Activated T-cell treated with anti-CD3 and anti-CD28 coated beads, Interleukin-2, amount 50 U/mL, for 24 hours (primary cell): ENCODE measurements at regions not wholly inside any gene's neighbourhood (a gene's known extent, or its start where the extent isn't known, plus 50 kb on each side); places are given as distances from the start of the nearest gene placed in this dataset.

ENCODE experiments used
- DNase-seq: peaks from one replicate; pipeline ENCODE4 v3.0.0-alpha.2; 2020
- H3K27ac Mint-ChIP-seq: 2 replicates; pipeline ENCODE4 v1.8.0; 2020; ENCODE audit warnings: mild to moderate bottlenecking, mixed read lengths
- H3K27me3 Mint-ChIP-seq: 2 replicates; pipeline ENCODE4 v1.8.0; 2020; ENCODE audit warnings: mixed read lengths
- H3K36me3 Mint-ChIP-seq: 2 replicates; pipeline ENCODE4 v1.8.0; 2020; ENCODE audit warnings: low read depth, mixed read lengths
- H3K4me1 Mint-ChIP-seq: 2 replicates; pipeline ENCODE4 v1.8.0; 2020; ENCODE audit warnings: low read depth, mixed read lengths
- H3K4me3 Mint-ChIP-seq: 2 replicates; pipeline ENCODE4 v1.8.0; 2020; ENCODE audit warnings: mild to moderate bottlenecking, moderate library complexity, mixed read lengths
- H3K9me3 Mint-ChIP-seq: 2 replicates; pipeline ENCODE4 v1.8.0; 2020; ENCODE audit warnings: mixed read lengths

DNA sequence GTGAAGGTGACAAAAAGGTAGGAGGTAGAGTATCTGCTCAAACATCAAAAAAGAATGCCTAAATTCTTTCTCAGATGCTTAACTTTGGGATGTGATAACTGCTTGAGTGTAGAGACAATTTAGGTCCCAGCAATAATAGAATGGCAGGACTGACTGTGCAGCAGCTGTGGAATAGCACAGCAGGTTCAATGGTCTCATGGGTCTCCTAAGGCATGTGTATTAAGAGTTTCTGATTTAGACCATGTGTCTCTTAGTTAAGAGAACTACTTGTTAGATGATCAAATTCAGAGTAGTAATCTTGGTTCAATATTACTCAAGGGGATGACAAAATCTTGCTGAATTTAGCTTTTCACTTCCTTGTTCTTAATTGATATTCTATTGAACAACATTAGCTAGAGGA lies 72.0 kb downstream of the ALX1 start:
- H3K9me3 Mint-ChIP-seq, result no peaks in the 10 kb centered on the region
- DNase-seq, result no peak

DNA sequence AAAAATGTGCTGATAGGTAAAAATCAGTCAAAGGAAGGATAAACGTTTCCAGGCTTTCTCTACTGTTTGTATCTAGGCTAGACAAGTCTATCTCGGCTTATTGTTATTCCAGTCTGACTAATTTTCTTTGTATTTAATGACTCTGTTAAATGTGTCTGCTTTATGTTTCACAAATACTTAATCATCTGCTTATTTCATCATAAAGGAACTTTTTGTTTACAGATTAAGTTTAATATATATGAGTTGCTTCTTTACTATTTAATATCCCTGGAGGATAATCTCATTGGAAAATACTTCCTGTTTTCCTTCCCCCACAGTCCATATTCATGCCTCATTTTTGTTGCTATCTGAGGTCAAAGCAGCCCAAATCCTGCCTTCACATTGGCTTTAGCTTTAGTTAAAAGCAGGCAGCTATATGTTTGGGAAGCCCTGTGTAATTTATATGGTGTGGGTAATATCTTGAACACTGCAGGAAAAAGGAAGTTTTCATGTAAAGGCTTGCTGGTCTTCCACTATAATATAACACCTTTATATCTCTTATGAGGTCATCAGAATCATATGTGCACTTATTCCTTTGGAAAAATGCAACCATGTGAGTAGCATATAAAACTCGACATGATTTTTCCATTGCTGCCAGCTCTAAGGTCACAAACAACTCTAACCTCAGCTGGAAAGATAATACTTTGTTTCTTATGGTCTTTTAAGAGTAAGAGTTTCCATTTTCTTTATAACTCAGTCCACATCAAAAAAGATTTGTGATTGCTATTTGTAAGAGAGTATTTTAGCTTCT lies 76.8 kb downstream of the ALX1 start:
- Mint-ChIP-seq H3K9me3 (peaks cover 2% of the 10 kb centered on the region), H3K27me3 (no peaks in the 10 kb centered on the region), H3K36me3 (no peaks in the 10 kb centered on the region), H3K27ac (no peak overlapping the region), H3K4me1 (no peaks in the 10 kb centered on the region), H3K4me3 (no peak overlapping the region)
- DNase-seq, result no peak

More for the DNA sequence above, 72.0 kb downstream of the ALX1 start:
- no peaks in the 10 kb centered on the region for H3K4me1 Mint-ChIP-seq
- H3K36me3 Mint-ChIP-seq, result no peaks in the 10 kb centered on the region
- no peaks in the 10 kb centered on the region for H3K27me3 Mint-ChIP-seq
- no peak overlapping the region for H3K27ac Mint-ChIP-seq
- H3K4me3 Mint-ChIP-seq, result no peak overlapping the region

DNA sequence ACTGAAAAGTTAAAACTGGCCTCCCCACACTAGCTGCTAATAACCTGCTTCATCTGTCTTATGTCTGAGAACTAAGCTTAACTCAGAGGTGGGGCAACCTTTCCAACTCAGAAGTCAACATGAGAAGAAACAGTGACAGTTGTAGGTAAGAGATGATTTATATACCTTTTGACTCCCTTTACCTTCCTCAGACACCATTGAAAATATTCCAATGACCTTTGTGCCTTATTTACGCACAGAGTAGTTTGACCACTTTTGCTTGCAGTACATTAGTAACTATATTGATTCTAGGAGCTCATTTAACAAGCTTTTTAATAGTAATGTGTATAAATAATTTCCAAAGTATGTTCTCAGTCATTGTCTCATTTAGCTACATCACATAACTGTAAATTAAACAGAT lies 77.6 kb downstream of the ALX1 start:
- H3K36me3 Mint-ChIP-seq, result no peaks in the 10 kb centered on the region
- H3K4me3 Mint-ChIP-seq, result no peak overlapping the region
- H3K4me1 Mint-ChIP-seq, result no peaks in the 10 kb centered on the region
- H3K9me3 Mint-ChIP-seq, result peaks cover 2% of the 10 kb centered on the region
- no peak for DNase-seq
- H3K27me3 Mint-ChIP-seq, result no peaks in the 10 kb centered on the region
- no peak overlapping the region for H3K27ac Mint-ChIP-seq

DNA sequence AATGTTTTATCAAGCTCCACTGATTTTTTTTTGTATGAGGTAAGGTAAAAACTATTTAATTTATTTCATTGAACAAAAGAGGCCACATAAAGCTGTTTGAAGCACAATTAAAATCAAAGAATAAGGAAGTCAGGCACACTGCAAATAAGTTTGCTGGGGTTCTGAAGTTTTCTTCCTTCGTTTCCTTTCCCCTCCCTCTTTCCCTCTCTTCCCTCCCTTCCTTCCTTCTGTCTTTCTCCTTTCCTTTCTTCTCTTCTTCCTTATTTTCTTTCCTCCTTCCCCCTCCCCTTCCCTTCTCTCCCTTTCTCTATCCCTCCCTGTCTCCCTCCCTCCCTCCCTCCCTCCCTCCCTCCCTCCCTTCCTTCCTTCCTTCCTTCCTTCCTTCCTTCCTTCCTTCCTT lies 78.7 kb downstream of the ALX1 start:
- no peaks in the 10 kb centered on the region for H3K4me1 Mint-ChIP-seq
- no peaks in the 10 kb centered on the region for H3K36me3 Mint-ChIP-seq
- no peaks in the 10 kb centered on the region for H3K27me3 Mint-ChIP-seq

DNA sequence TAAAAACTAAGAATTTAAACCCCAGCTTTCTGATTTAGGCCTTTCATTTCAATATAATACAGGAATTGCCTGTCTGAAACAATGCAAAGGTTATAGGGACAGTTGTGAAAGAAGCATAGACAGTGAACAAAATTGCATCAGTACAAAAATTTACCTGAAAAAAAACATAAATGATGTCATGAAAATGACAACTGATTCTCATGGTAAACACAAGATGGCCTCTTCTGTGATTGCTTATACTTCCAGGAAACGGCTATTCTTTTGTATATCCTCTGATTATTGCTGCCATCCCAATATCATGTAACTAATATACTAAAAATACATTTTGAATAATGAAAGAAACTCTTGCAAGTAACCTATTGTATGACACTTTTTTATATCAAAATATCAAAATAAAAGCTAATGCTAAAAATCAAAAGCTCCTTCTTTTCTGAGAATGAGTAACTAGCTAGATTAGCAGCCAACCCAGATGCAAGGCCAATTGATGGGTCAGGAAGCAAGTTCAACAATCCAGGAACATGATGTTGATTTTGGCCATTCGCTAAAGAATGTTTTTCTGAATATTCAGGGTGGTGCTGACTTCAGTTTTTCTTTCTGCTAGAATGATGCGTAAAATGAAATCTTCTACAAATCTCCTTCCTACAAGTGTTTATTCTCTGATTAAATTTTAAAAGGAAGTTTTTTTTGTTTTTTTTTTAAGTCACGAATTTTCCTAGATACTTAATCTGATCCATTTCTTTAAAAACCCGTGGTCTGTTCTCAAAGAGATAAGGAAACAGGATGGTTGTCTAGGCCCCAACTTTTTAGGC lies 83.6 kb downstream of the ALX1 start:
- Mint-ChIP-seq H3K4me3 (no peak overlapping the region), H3K4me1 (no peaks in the 10 kb centered on the region), H3K36me3 (no peaks in the 10 kb centered on the region), H3K27ac (no peak overlapping the region), H3K9me3 (peaks cover 2% of the 10 kb centered on the region), H3K27me3 (no peaks in the 10 kb centered on the region)
- no peak for DNase-seq

More for the DNA sequence above, 78.7 kb downstream of the ALX1 start:
- no peak overlapping the region for H3K27ac Mint-ChIP-seq
- no peak for DNase-seq
- peaks cover 2% of the 10 kb centered on the region for H3K9me3 Mint-ChIP-seq
- no peak overlapping the region for H3K4me3 Mint-ChIP-seq

DNA sequence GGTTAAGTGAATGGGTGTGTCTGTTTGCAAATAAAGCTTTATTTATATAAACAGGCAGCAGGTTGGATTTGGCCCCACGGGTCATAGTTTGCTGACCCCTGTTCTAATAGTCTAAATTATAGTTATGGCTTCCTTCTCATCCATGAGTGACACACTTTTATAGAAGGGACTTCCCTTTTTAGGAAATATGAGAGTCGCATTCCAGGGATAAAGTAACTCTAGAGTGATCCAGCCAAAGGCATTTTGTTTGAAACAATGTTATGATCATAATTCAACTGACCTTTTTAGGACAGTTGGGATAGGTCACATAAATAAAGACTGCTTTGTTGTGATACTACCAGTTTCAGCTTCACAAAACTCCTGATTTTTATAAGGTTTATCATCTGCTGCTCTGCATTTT lies 87.9 kb downstream of the ALX1 start:
- Mint-ChIP-seq H3K27ac (no peak overlapping the region), H3K36me3 (no peaks in the 10 kb centered on the region), H3K9me3 (no peaks in the 10 kb centered on the region), H3K27me3 (no peaks in the 10 kb centered on the region), H3K4me3 (no peak overlapping the region), H3K4me1 (no peaks in the 10 kb centered on the region)
- no peak for DNase-seq

DNA sequence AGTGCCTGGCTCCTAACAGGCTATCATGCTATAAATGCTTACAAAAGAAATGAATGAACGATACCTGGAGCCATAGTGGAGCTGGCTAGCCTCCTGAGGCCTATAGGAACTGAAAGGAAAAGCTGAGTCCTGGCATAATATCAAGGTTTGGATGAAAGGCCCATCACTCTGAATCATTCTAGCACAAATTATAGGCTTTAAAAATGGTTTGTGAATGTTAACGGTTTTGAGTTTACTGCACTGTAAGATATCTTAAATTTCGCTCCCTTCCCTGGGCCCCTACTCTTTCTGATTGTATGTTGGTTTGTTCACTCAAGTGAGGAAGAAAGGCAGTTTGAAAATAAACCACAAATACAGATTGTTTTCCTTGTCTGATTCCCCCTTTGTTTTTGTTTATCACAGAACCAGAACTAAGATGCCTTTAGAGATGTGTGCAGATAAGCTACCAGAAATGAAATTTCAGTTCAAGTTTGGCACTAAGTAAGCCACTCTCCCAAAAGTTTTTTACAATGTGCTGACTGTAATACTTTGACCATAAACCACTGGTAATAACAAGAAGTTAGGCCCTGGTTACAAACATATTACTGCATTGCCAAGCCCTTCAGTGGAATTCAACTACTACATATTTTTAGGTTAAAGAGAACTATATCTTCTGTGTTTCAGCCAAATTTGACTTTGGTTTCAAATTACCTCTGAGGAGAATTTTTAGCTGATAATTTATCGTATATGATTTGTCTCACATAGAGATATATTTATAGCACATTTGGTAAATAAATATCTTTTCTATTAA lies 89.5 kb downstream of the ALX1 start:
- Mint-ChIP-seq H3K9me3 (no peaks in the 10 kb centered on the region), H3K4me1 (no peaks in the 10 kb centered on the region), H3K36me3 (no peaks in the 10 kb centered on the region), H3K27me3 (no peaks in the 10 kb centered on the region), H3K27ac (no peak overlapping the region), H3K4me3 (no peak overlapping the region)
- DNase-seq, result no peak

DNA sequence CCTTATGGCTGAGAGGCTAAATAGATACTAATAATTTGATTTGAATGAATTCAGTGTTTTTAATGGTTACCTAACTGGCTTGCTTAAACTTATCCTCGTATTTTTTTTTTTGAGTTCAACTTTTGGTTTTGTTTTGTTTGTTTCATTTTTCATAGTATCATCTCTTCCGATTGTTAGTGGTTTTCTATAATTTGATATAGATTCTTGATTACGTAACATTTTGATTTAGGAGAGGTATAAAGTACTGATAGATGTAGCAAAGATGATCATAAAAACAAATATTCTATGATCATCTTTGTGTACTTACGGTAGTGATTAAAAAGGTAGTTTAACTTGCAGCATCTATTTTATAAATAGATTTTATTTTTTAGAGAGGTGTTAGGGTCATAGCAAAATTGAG lies 93.0 kb downstream of the ALX1 start:
- H3K27ac Mint-ChIP-seq, result no peak overlapping the region
- H3K9me3 Mint-ChIP-seq, result no peaks in the 10 kb centered on the region
- H3K36me3 Mint-ChIP-seq, result no peaks in the 10 kb centered on the region
- no peaks in the 10 kb centered on the region for H3K27me3 Mint-ChIP-seq
- H3K4me3 Mint-ChIP-seq, result no peak overlapping the region
- DNase-seq, result no peak
- H3K4me1 Mint-ChIP-seq, result no peaks in the 10 kb centered on the region

DNA sequence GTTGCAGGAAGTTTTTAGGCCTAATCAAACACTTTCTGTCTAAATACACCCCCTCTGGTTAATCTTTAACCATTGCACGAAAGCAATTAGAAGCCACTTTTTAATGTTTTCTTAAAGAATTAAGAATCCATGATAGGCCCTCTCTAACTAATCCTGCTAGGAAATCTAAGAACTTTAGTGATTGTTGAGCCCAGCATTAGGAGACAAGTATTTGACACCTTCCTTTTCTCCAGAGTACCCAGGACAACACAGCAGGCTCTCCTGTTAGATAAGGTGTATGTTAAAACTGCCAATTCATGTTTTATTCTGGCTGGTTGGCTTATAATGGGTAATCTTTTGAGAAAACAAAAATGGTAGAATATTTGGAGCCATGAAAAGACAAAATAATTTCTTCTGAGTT lies 95.0 kb downstream of the ALX1 start:
- Mint-ChIP-seq H3K4me1 (no peaks in the 10 kb centered on the region), H3K9me3 (peaks cover 2% of the 10 kb centered on the region), H3K27ac (no peak overlapping the region), H3K36me3 (no peaks in the 10 kb centered on the region), H3K4me3 (no peak overlapping the region), H3K27me3 (no peaks in the 10 kb centered on the region)
- no peak for DNase-seq

DNA sequence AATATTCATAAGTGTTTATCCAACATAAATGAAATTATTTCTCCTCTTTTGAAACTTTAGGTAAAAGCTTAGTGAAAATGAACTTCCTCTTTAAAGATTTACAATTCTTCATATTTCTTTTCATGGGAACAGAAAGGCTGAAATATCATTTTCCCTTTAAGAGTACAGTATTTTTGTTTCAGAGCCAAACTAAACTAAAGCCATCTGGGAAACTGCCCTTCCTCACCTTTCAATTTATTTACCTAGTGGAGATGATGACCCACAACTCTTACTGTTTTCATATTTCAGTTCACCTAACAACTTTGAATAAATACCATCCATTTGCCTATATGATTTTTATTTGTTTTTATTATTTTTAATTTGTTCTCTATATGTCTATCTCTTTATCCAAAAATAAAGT lies 105.4 kb downstream of the ALX1 start:
- no peak overlapping the region for H3K4me3 Mint-ChIP-seq
- H3K4me1 Mint-ChIP-seq, result no peaks in the 10 kb centered on the region
- no peaks in the 10 kb centered on the region for H3K36me3 Mint-ChIP-seq
- H3K9me3 Mint-ChIP-seq, result peaks cover 3% of the 10 kb centered on the region
- DNase-seq, result no peak
- H3K27me3 Mint-ChIP-seq, result no peaks in the 10 kb centered on the region
- H3K27ac Mint-ChIP-seq, result no peak overlapping the region

DNA sequence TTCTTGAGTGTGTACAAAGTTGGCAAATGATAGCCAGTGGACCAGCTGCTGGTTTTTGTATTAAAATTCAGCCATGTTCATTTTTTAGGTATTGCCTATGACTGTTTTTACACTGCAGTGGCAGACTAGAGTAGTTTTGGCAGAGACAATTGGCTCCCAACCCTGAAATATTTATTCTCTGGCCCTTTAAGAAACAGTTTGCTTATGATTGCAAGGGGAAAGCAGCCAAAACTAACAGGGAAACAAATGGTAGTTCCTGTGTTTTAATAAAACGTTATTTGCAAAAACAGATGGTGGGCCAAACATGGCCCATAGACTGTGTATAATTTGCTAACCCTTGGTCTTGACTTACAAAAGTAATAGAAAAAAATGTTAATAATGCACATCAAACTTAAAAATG lies 110.2 kb downstream of the ALX1 start:
- H3K27me3 Mint-ChIP-seq, result no peaks in the 10 kb centered on the region
- no peak overlapping the region for H3K4me3 Mint-ChIP-seq
- DNase-seq, result no peak
- no peak overlapping the region for H3K27ac Mint-ChIP-seq
- peaks cover 3% of the 10 kb centered on the region for H3K9me3 Mint-ChIP-seq
- H3K36me3 Mint-ChIP-seq, result no peaks in the 10 kb centered on the region
- H3K4me1 Mint-ChIP-seq, result no peaks in the 10 kb centered on the region

DNA sequence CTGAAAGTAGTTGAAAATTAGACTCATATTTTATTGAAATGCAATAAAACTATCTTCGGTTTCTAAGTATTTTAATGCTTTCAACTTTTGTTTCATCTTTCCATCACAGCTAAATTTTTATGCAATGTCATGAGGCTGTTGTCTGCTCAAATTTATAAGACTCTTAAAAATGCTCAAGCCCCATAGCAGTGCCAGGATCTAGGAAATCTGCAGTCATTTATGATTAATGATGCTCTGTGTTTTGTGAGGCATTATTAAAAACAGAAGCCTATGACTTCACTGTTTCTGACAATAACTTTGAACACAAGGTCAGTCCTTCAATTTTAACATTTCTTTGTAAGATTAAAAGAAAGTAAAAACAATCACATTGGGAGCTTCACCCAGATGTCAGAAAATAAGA lies 112.5 kb downstream of the ALX1 start:
- Mint-ChIP-seq H3K36me3 (no peaks in the 10 kb centered on the region), H3K9me3 (peaks cover 3% of the 10 kb centered on the region), H3K4me3 (no peak overlapping the region), H3K27ac (no peak overlapping the region), H3K4me1 (no peaks in the 10 kb centered on the region), H3K27me3 (no peaks in the 10 kb centered on the region)
- no peak for DNase-seq

DNA sequence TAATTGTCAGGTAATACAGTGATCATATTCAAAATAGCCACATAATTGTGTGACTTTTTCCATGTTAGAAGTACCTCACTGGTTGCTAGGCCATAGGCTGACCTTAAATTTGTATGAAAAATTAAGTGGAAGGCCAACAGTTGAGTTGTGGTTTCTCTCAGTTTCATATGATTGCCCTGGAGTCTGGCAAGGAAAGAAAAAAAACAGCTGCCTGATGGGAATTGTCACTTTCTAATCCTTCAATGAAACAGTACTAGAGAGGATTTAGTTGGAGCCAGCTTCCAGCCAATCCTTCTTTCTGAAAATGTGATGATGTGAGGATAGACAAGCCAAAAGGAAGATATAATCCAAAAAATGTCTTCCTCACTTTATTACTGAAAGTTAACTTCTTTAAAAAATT lies 113.6 kb downstream of the ALX1 start:
- Mint-ChIP-seq H3K36me3 (no peaks in the 10 kb centered on the region), H3K4me3 (no peak overlapping the region), H3K27ac (no peak overlapping the region), H3K9me3 (no peaks in the 10 kb centered on the region), H3K27me3 (no peaks in the 10 kb centered on the region), H3K4me1 (no peaks in the 10 kb centered on the region)
- no peak for DNase-seq

DNA sequence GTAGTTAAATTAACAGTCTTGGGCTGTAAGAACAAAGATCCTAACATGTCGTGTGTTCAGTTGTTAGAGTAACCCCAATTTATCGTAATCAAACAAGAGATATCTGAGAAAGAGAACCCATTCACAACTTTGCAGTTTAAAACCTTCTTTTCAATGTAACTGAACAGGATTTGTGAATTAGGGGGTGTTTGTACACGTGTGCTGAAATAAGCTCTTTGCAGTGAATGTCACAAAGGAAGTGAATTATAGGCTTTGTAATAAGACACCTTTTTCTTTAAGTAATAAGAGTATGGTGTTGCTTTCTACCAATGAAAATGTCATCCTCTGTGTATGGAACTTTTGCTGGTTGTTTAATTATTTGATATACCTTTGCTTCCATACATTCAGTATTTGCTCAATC lies 114.0 kb downstream of the ALX1 start:
- H3K36me3 Mint-ChIP-seq, result no peaks in the 10 kb centered on the region
- H3K27me3 Mint-ChIP-seq, result no peaks in the 10 kb centered on the region
- H3K4me1 Mint-ChIP-seq, result no peaks in the 10 kb centered on the region
- no peaks in the 10 kb centered on the region for H3K9me3 Mint-ChIP-seq
- no peak for DNase-seq
- H3K27ac Mint-ChIP-seq, result no peak overlapping the region
- H3K4me3 Mint-ChIP-seq, result no peak overlapping the region

DNA sequence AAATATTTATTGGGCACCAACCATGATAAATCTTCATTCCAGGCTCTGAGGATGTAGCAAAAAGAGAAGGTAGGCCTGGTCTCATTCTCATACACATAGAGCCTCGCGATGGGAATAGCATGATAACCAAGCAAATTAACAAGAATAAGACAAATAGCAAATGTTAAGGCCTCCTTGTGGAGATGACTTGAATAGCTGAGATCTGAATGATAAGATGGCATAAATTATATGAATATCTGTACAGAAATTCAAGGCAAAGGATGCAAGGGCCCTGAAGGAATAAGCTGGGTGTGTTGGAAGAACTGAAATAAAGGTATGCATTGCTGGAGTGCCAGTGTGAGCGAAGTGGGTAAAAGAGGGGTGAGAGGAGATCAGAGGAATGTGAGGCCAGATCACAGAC lies 114.8 kb downstream of the ALX1 start:
- no peak for DNase-seq
- Mint-ChIP-seq H3K4me1 (no peaks in the 10 kb centered on the region), H3K4me3 (no peak overlapping the region), H3K27me3 (no peaks in the 10 kb centered on the region), H3K9me3 (no peaks in the 10 kb centered on the region), H3K36me3 (no peaks in the 10 kb centered on the region), H3K27ac (no peak overlapping the region)
